GM12875 (cell line): ENCODE measurements at regions not wholly inside any gene's neighbourhood (a gene's known extent, or its start where the extent isn't known, plus 50 kb on each side); places are given as distances from the start of the nearest gene placed in this dataset.

Experiments used
- H3K4me3 ChIP-seq: one replicate; pipeline ENCODE4 v1.5.1; 2011; ENCODE audit warnings: low read depth, low read length, control low read depth
- CTCF ChIP-seq: IDR thresholded peaks from 2 replicates; pipeline ENCODE4 v1.5.1; 2011; ENCODE audit warnings: low read depth, mild to moderate bottlenecking, control low read depth, inconsistent platforms, low read length, moderate library complexity, borderline replicate concordance; ENCODE audit not compliant: insufficient read depth

- H3K4me3 ChIP-seq, result no peak overlapping the region
- TF ChIP-seq CTCF, result no peak
Observed at GRCh38 chr5:143678148-143678905, 133.6 kb upstream of the HMHB1 start.

GRCh38 chr5:143677403-143677802 is 134.6 kb upstream of the HMHB1 start:
- TF ChIP-seq CTCF, result no peak
- H3K4me3 ChIP-seq, result no peak overlapping the region

- TF ChIP-seq CTCF, result no peak
- H3K4me3 ChIP-seq, result no peak overlapping the region
Observed at GRCh38 chr5:143676802-143677201, 135.2 kb upstream of the HMHB1 start.

DNA sequence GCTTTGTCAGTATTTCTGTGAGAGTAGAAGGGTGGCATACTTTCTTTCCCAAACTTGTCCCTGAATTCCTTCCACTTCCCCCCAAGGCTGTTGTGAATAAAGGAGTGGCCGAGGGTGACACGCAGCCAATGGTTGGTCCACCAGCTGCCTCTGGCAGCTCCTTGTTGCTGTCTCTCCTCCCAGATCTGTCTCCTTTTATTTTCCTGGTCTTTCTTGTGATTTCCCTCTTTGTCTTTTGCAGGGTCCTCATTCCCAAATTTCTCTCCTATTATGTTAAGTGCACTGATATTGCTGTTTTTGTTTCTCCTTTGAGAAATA is 137.5 kb upstream of the HMHB1 start:
- no peak for TF ChIP-seq CTCF
- no peak overlapping the region for H3K4me3 ChIP-seq

DNA sequence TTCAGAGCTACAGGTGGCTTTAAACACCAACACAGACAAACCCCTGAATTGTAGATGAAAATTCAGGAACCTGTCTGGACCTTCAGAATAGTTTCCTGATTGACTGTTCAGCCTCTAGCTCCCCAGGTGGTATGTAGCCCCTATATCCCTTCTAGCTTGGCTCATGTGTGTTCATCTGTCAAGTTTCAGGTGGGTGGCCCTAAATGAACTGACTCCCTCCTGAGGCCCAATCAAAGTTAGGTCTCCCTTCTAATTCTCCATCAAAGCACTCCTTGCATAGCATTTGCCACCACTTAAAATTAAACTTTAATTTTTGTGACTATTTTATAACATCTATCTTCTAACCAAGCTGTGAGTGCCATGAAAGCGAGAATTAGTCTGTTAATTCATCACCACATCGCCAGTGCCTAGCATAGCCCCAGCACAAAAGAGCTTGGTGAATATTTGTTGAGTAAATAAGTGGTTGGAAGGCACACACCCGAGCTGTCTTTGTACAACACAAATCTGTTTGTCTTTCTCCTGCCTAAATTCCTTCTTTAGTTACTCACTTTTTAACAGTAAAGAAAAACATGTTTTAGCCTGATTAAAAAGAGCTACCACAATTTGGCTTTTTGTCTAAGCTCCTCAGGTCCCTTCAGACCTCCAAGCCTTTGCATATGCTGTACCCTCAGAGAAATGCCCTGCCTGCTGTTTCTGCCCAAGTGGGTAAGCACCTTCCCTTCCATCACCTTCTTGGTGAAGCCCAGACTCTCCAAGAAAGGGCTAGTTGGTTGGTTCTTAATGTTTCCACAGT is 138.1 kb upstream of the HMHB1 start:
- no peak for TF ChIP-seq CTCF
- no peak overlapping the region for H3K4me3 ChIP-seq

GRCh38 chr5:143672806-143673205 is 139.2 kb upstream of the HMHB1 start:
- TF ChIP-seq CTCF, result no peak
- no peak overlapping the region for H3K4me3 ChIP-seq
